RCC 7860 (cell line): ENCODE measurements at regions not wholly inside any gene's neighbourhood (a gene's known extent, or its start where the extent isn't known, plus 50 kb on each side); places are given as distances from the start of the nearest gene placed in this dataset.
"Not testable (repeated sequence)": the region's sequence is repeated elsewhere in the genome, so short reads cannot be mapped to it uniquely, and the experiment has no call there.

ENCODE experiments used
- DNase-seq: peaks from one replicate; pipeline ENCODE4 v3.0.0-alpha.2; 2015; ENCODE audit warnings: low spot score
- FAIRE-seq: peaks from 2 replicates; lab custom pipeline; 2012; peaks lifted over from hg19 to GRCh38; lab: Jason Lieb, UNC

DNA sequence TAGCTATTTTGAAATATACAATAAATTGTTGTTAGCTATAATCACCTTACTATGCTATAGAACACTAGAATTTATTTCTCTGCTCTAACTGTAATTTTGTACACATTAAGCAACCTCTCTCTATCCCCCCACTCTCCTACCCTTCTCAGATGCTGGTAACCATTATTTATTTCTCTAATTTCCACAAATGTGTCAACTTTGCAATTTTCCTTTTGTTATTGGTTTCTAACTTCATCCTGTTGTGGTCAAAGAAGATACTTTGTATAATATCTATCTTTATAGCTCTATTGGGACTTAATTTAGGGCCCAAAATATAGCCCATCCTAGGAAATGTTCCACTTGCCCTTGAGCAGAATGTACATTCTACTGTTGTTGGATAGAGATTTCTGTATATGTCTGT, 229.3 kb downstream of the SATB1 start:
- DNase-seq (no peak), FAIRE-seq (no peak)

GRCh38 chr3:18194431-18194830, 230.7 kb downstream of the SATB1 start:
- FAIRE-seq: no peak
- no peak for DNase-seq

DNA sequence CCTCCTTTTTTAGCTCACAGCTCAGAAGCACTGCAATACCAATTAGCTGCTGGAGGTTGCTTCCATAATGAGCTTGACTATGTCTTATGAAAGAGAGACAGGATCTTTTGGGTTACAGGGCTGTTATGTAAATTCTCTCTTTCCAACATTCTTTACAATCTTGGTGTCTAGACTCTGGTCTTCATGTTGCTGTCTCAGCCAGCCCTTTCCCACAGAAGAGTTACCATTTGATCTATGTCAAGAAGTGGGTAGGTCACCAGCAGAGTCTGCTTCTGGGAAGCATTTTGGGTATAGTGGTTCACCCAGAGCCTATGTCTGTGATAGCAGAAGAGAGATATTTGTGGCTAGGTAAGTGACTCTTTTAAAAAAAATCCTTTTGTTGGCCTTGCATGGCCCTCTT, 234.5 kb downstream of the SATB1 start:
- no peak for DNase-seq

GRCh38 chr3:18189282-18190050, 235.7 kb downstream of the SATB1 start:
- FAIRE-seq (no peak), DNase-seq (no peak)

More for the DNA sequence above, 234.5 kb downstream of the SATB1 start:
- FAIRE-seq: no peak

GRCh38 chr3:18188491-18188890, 236.6 kb downstream of the SATB1 start:
- FAIRE-seq (no peak), DNase-seq (no peak)

GRCh38 chr3:18185624-18186023, 239.5 kb downstream of the SATB1 start:
- DNase-seq (no peak), FAIRE-seq (no peak)

DNA sequence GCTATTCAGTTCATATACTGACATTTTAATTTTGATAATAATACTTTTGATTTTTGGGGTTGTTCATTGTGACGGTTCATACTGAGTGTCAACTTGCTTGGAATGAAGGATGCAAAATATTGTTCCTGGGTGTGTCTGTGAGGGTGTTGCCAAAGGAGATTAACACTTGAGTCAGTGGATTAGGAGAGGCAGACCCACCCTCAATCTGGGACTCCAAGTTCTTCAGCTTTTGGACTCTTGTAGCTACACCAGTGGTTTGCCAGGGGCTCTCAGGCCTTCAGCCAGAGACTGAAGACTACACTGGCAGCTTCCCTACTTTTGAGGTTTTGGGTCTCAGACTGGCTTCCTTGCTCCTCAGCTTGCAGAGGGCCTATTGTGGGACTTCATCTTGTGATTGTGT, 242.2 kb downstream of the SATB1 start:
- DNase-seq, FAIRE-seq: not testable (repeated sequence)

DNA sequence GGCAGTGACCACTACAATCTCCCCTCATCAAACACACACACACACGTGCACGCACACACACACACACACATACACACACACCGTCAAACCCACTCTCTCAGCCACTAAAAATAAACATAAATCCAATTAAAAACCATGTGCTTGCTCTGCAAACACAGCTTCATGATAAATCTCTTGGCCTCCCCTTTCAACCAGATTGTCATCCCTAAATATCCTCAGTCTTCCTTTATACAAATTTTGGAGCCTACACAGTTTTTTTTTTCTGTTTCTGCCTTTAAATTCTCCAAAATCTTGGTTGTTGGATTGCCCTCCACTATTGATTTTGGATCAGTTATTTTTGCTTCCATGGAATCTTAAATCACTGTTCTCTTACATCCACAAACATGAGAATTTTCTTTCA, 245.6 kb downstream of the SATB1 start:
- FAIRE-seq (no peak), DNase-seq (no peak)

DNA sequence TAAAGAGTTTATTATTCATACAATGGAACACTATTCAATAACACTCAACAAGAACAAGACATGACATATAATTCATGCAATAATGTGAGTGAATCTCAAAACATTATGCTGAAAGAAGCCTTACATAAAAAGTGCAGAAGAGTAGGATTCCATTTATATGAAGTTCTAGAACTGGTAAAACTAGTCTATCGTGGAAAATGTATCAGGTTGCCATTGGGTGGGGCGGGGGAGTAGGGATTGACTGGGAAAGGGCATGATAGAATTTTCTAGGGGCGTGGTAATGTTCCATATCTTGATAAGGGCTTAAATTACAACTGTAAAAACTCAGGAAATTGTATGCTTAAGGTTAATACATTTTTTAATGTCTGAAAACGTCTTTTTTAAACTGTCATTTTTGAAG, 247.9 kb downstream of the SATB1 start:
- DNase-seq: no peak
- FAIRE-seq: no peak

DNA sequence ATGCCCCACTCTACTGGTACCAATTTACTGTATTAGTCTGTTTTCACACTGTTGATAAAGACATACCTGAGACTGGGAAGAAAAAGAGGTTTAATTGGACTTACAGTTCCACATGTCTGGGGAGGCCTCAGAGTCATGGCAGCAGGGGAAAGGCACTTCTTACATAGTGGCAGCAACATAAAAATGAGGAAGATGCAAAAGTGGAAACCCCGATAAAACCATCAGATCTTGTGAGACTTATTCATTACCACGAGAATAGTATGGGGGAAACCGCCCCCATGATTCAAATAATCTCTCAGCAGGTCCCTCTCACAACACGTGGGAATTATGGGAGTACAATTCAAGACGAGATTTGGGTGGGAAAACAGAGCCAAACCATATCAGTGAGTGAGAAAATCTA, 251.2 kb downstream of the SATB1 start:
- not testable (repeated sequence) for FAIRE-seq, DNase-seq

GRCh38 chr3:18159681-18160080, 265.5 kb downstream of the SATB1 start:
- FAIRE-seq (no peak), DNase-seq (no peak)

DNA sequence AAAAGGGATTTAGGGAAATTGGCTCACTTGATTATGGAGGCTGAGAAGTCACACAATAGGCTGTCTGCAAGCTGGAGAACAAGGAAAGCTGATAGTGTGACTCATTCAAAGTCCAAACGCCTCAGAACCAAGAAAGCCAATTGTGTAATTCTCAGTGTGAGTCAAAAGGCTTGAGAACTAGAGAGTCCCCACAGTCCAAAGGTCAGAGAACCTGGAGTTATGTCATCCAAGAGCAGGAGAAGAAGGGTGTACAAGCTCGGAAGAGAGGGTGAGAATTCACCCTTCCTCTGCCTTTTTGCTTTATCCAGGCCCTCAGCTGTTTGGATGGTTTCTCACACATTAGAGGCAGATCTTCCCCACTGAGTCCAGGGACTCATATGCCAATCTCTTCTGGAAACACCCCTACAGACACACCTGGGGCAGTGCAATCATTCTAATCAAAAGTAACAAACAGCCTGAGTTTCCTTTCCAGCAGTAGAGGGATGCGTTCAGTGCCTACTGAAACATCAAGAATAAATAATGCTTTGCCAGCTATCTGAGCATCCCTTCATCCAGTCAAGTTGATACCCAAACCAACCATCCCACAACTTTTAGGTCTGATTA, 271.5 kb downstream of the SATB1 start:
- FAIRE-seq: peak; percentile 67
- DNase-seq: peak; percentile 70

GRCh38 chr3:18151199-18151598, 273.9 kb downstream of the SATB1 start:
- no peak for FAIRE-seq
- DNase-seq: no peak

DNA sequence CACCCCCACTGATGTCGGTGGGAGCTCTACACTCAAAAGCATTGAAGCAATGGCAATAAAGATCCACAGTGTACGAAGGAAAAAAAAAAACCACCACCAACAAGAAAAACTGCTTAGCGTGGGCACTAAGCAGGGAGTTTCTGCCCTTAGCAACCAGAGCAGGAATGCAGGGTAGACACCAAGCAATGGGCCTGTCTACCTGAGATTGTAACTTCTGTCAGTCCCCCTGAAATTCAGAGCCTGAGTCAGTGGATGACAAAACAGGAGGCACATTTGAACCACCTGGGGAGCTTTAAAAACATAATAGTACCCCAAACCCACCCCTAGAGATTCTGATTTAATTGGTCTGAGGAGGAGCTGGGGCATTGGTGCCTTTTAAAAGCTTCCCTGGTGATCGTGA, 275.2 kb downstream of the SATB1 start:
- FAIRE-seq (no peak), DNase-seq (no peak)

DNA sequence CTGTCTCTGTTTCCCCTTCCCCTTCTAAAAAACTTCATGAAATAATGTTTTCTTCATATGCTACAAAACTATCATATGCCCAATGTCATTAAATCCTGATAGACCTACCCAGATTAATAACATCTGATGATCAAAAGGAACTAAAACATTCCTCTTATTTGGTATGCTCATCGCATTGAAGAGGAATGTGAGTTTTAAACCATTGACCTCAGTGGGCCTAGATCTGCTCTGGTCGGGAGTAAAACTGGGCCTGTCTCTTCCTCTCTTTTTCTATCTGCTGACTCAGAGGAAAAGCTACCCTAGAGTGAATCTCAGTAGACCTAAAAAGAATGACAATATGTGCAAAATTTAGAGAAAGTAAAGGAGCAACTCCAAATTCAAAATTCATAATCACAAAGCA, 275.8 kb downstream of the SATB1 start:
- FAIRE-seq (no peak), DNase-seq (no peak)

DNA sequence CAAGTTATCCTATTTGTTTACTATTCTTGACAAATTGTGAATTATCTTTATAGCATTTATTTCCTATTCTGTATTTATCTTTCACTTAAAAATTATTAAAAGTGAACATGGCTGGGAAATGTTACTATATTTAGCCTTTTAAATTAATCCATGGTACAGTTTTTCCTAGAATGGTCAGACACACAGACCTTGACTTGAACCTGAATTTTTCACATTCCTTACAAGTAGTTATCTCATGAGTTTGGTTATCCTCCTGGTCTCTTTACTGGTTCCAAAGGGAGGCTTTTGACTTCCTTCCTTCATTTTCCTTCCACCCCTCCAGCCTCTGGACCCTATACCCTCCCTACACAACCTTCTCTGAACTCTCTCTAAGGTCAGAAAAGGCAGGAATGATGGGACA, 280.6 kb downstream of the SATB1 start:
- no peak for DNase-seq
- FAIRE-seq: no peak

- FAIRE-seq (no peak), DNase-seq (no peak)
Observed at GRCh38 chr3:18143258-18143780, 281.8 kb downstream of the SATB1 start.

- FAIRE-seq: no peak
Observed at GRCh38 chr3:18137958-18138357, 287.2 kb downstream of the SATB1 start.

GRCh38 chr3:18135060-18135814, 289.9 kb downstream of the SATB1 start:
- DNase-seq (no peak), FAIRE-seq (no peak)

More at GRCh38 chr3:18137958-18138357, 287.2 kb downstream of the SATB1 start:
- no peak for DNase-seq

GRCh38 chr3:18134386-18135059, 290.6 kb downstream of the SATB1 start:
- FAIRE-seq (no peak), DNase-seq (peak; percentile 23)

GRCh38 chr3:18132991-18133390, 292.1 kb downstream of the SATB1 start:
- no peak for FAIRE-seq
- no peak for DNase-seq
